GM12864 (cell line): ENCODE measurements at regions not wholly inside any gene's neighbourhood (a gene's known extent, or its start where the extent isn't known, plus 50 kb on each side); places are given as distances from the start of the nearest gene placed in this dataset.

Experiments used
- DNase-seq: peaks from one replicate; pipeline ENCODE4 v3.0.0-alpha.2; 2011; ENCODE audit warnings: low read depth
- H3K4me3 ChIP-seq: 2 replicates; pipeline ENCODE4 v1.5.1; 2011; ENCODE audit warnings: mild to moderate bottlenecking, low read depth, low read length, control low read depth
- TF ChIP-seq, protein P1 (sequence below): IDR thresholded peaks from 2 replicates; pipeline ENCODE4 v1.5.1; 2011; ENCODE audit warnings: low read depth, mild to moderate bottlenecking, moderate library complexity, low read length, control low read depth, inconsistent platforms; ENCODE audit errors: missing control alignments

DNA sequence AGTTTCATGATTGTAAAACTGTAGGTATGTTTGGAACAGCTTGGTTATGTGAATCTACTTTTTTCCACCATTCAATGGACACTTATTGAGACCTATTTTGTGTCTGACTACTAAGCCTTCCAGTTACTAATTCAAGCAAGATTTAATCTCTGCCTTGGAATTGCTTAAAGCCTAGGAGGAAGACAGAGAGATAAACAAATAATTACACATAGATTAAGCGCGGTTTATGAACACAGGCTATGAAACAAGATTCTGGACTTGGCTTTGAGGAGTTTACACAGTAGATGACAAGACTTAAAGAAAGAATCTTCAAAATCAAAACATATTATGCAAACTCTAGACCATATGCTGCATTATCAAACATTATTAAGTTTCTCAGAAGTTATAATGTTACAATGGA is 340.4 kb downstream of the RASEF start:
- no peak for DNase-seq

DNA sequence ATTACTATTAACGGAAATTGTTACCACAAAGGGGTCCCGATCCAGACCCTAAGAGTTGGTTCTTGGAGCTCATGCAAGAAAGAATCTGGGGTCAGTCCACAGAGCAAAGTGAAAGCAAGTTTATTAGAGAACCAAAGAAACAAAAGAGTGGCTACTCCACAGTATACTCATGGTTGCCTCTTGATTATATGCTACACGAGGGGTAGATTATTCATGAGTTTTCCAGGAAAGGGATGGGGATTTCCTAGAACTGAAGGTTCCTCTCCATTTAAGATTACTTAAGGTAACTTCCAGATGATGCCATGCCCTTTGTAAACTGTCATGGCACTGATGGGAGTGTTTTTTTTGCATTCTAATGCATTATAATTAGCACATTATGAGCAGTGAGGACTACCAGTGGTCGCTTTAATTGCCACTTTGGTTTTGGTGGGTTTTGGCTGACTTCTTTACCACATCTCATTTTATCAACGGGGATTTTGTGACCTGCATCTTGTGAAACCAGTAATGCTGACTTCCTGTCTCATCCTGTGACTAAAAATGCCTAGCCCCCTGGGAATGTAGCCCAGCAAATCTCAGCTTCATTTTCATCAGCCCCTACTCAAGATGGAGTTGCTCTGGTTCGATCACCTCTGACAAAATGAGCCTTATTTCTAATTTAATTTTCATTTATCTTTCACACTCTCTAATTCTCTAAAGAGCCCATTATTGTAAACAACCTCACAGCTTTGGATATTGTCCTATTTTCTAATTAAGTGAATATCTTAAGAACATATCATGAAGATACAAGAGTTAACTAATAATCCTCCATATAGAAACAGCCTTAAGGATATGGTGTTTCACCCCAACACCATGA is 336.3 kb downstream of the RASEF start:
- H3K4me3 ChIP-seq, result no peak overlapping the region
- TF ChIP-seq, protein P1, sequence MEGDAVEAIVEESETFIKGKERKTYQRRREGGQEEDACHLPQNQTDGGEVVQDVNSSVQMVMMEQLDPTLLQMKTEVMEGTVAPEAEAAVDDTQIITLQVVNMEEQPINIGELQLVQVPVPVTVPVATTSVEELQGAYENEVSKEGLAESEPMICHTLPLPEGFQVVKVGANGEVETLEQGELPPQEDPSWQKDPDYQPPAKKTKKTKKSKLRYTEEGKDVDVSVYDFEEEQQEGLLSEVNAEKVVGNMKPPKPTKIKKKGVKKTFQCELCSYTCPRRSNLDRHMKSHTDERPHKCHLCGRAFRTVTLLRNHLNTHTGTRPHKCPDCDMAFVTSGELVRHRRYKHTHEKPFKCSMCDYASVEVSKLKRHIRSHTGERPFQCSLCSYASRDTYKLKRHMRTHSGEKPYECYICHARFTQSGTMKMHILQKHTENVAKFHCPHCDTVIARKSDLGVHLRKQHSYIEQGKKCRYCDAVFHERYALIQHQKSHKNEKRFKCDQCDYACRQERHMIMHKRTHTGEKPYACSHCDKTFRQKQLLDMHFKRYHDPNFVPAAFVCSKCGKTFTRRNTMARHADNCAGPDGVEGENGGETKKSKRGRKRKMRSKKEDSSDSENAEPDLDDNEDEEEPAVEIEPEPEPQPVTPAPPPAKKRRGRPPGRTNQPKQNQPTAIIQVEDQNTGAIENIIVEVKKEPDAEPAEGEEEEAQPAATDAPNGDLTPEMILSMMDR, result no peak
- DNase-seq, result no peak

More for the DNA sequence above, 340.4 kb downstream of the RASEF start:
- TF ChIP-seq, protein P1, result no peak
- no peak overlapping the region for H3K4me3 ChIP-seq

DNA sequence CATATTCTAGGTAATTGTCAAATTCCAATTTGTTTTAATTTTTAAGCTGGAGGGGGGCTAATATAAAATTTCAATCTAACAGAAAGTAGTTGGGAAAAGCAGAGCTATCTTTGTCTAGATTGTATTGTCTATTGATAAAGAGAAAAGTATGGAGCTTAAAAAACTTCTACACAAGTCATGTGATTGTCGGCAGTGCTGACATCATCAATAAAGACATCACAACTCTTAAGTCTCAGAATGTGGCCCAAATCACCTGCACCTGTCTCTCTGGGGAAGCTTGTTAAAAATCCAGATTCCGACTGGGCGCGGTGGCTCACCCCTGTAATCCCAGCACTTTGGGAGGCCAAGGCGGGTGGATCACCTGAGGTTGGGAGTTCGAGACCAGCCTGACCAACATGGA is 333.8 kb downstream of the RASEF start:
- no peak overlapping the region for H3K4me3 ChIP-seq
- DNase-seq, result no peak
- TF ChIP-seq, protein P1, result no peak

DNA sequence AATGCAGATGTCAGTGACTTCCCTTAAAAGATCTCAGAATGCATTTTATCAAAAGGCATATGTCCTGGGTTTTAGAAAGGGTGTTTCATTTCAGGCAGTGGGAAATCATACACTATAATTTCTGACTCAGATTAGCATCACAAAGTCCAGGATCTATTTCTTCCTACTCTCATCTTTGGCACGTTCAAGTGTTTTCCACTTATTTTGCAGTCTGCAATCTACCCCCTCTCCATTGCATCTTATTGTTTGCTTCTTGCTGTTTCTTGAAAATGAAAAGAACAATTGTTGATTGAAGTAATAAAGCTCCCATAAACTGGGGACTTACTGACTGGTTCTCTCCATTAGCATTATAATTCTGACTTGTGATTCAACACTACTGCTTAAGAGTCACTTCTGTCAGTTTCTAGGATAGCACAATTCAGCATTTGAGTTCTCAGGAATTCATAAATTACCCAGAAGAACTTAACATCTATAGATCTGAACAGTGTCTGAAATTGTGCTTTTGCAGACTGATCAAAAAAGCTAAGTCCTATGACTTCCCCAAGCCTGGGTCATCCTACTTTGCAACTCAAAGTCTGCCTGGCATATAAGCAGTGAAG is 332.9 kb downstream of the RASEF start:
- DNase-seq, result no peak
- TF ChIP-seq, protein P1, result no peak
- no peak overlapping the region for H3K4me3 ChIP-seq

DNA sequence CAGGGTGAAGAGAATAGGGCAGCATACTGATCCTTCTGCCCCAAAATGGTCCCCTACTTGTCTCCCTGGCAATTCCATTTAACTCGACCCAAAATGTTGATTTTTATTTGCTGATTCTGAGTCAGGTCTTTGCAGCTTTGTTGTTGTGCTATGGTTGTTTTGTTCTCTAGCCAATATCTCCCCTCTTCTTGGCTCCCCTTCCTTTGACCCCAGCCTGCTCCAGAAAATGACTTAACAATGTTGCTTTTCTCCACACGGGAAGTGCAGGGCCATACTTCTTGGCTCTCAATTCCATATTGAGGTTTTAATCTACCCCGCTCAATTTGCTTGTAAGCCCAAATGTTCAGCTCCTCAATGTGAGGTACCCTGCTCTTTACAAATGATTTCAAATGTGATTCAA is 330.0 kb downstream of the RASEF start:
- DNase-seq, result no peak
- TF ChIP-seq, protein P1, result no peak
- H3K4me3 ChIP-seq, result no peak overlapping the region

DNA sequence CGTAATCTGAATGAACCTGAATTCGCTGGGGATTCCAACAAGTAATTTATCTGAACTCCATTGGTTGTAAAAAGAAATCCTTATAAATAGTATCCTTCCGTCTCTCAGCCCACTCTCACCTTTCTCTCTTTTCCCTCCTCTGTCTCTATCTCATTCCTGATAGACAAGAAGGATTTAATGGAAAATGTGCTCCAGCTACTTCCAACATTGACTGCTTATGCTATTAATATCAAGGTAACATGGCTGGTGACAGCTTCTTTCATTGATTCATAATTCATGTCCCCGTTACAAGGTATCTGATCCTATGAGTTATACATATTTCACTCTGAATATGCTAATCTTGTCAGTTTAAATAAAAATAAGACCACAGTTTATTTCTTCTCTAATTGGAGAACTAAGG is 326.8 kb downstream of the RASEF start:
- DNase-seq, result no peak
- TF ChIP-seq, protein P1, result no peak
- H3K4me3 ChIP-seq, result no peak overlapping the region
